Astrocyte (in vitro differentiated cells and primary cell): ENCODE measurements at regions not wholly inside any gene's neighbourhood (a gene's known extent, or its start where the extent isn't known, plus 50 kb on each side); places are given as distances from the start of the nearest gene placed in this dataset.

ENCODE experiments used
- DNase-seq: peaks from one replicate; pipeline ENCODE4 v3.0.0-alpha.2; 2010; ENCODE audit warnings: low read depth
- FAIRE-seq: peaks from 2 replicates; lab custom pipeline; 2011; peaks lifted over from hg19 to GRCh38; lab: Jason Lieb, UNC
- H2AFZ ChIP-seq: 2 replicates; pipeline ENCODE4 v1.6.0; 2012; ENCODE audit warnings: low read depth, low read length, inconsistent platforms
- H3K27ac ChIP-seq: 2 replicates; pipeline ENCODE4 v1.5.1; 2011; ENCODE audit warnings: low read depth, low read length, inconsistent platforms
- H3K27me3 ChIP-seq: 2 replicates; pipeline ENCODE4 v1.6.0; 2011; ENCODE audit warnings: low read length, inconsistent platforms; ENCODE audit not compliant: insufficient read depth
- H3K36me3 ChIP-seq: 2 replicates; pipeline ENCODE4 v1.5.1; 2011; ENCODE audit warnings: low read length, inconsistent platforms; ENCODE audit not compliant: insufficient read depth
- H3K4me1 ChIP-seq: 2 replicates; pipeline ENCODE4 v1.5.1; 2011; ENCODE audit warnings: low read length, inconsistent platforms; ENCODE audit not compliant: insufficient read depth
- H3K4me2 ChIP-seq: 2 replicates; pipeline ENCODE4 v1.6.0; 2012; ENCODE audit warnings: low read length, inconsistent platforms
- H3K4me3 ChIP-seq: 2 replicates; pipeline ENCODE4 v1.5.1; 2011; ENCODE audit warnings: low read depth, mild to moderate bottlenecking, low read length, inconsistent platforms; ENCODE audit not compliant: insufficient read depth
- H3K79me2 ChIP-seq: 2 replicates; pipeline ENCODE4 v1.6.0; 2012; ENCODE audit warnings: mild to moderate bottlenecking, low read length, inconsistent platforms; ENCODE audit not compliant: insufficient read depth
- H3K9ac ChIP-seq: 2 replicates; pipeline ENCODE4 v1.6.0; 2012; ENCODE audit warnings: mild to moderate bottlenecking, low read length, inconsistent platforms
- H3K9me3 ChIP-seq: 2 replicates; pipeline ENCODE4 v1.5.1; 2012; ENCODE audit warnings: low read depth, mild to moderate bottlenecking, low read length, inconsistent platforms; ENCODE audit not compliant: insufficient read depth
- H4K20me1 ChIP-seq: 2 replicates; pipeline ENCODE4 v1.6.0; 2012; ENCODE audit warnings: low read length, inconsistent platforms; ENCODE audit not compliant: insufficient read depth
- H3K27ac Mint-ChIP-seq: one replicate; pipeline ENCODE4 v1.8.0; 2021; ENCODE audit warnings: mild to moderate bottlenecking, mixed read lengths; ENCODE audit not compliant: unreplicated experiment
- H3K27me3 Mint-ChIP-seq: one replicate; pipeline ENCODE4 v1.8.0; 2021; ENCODE audit warnings: low read depth, mixed read lengths; ENCODE audit not compliant: unreplicated experiment
- H3K36me3 Mint-ChIP-seq: one replicate; pipeline ENCODE4 v1.8.0; 2021; ENCODE audit warnings: low read depth, mixed read lengths; ENCODE audit not compliant: unreplicated experiment
- H3K4me1 Mint-ChIP-seq: one replicate; pipeline ENCODE4 v1.8.0; 2021; ENCODE audit warnings: low read depth, mixed read lengths; ENCODE audit not compliant: unreplicated experiment
- H3K4me3 Mint-ChIP-seq: one replicate; pipeline ENCODE4 v1.8.0; 2021; ENCODE audit warnings: mild to moderate bottlenecking, moderate library complexity, mixed read lengths; ENCODE audit not compliant: unreplicated experiment
- H3K9me3 Mint-ChIP-seq: one replicate; pipeline ENCODE4 v1.8.0; 2021; ENCODE audit warnings: mild to moderate bottlenecking, mixed read lengths; ENCODE audit not compliant: unreplicated experiment
- EZH2 ChIP-seq: IDR thresholded peaks from 2 replicates; pipeline ENCODE4 v1.6.1; 2012; ENCODE audit warnings: mild to moderate bottlenecking, low read length, inconsistent platforms; ENCODE audit not compliant: insufficient read depth
- TF ChIP-seq, protein P1 (sequence below): IDR thresholded peaks from 2 replicates; pipeline ENCODE4 v1.5.1; 2011; ENCODE audit warnings: low read depth, mild to moderate bottlenecking, inconsistent platforms, low read length, moderate library complexity; ENCODE audit not compliant: insufficient read depth

DNA sequence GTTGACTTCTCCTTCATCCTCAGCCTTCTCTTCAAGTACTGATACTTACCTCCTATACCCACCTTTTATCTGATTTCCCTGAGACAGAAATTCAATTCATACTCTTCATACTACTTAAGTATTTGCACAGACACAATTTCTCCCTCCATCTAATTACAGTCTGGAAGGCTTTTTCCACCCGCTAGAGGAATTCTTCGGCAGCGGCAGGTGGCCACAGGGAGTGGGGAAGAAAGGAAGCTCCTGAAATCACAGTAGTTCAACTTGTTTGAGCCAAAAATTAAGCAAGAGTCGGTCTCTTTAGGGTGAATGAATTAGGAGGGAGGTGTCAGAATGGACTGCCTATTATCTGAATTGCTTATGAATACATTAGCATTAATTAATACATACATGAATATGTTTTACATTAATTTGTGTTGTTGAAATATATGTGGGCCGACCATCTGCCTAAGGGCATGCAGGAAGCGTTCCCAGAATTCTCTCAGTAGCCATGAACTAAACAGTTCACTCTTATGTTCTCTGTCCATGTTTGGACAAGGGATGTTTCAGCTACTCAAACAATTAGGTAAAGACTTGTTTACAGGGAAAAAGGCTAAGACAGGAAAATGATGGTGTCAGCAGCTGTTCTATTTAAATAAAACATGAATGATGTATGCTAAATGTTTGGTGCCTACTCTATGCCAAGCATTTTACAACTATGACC lies 101.4 kb upstream of the SMARCA2 start:
- Histone ChIP-seq H3K36me3 (no peaks in the 10 kb centered on the region), H3K4me3 (no peak overlapping the region), H3K4me1 (no peaks in the 10 kb centered on the region), H3K4me2 (no peak overlapping the region), H3K9ac (no peak overlapping the region), H3K79me2 (no peaks in the 10 kb centered on the region), H3K27ac (no peak overlapping the region), H2AFZ (no peak overlapping the region), H4K20me1 (no peaks in the 10 kb centered on the region), H3K9me3 (no peaks in the 10 kb centered on the region), H3K27me3 (no peaks in the 10 kb centered on the region)
- TF ChIP-seq, protein P1, sequence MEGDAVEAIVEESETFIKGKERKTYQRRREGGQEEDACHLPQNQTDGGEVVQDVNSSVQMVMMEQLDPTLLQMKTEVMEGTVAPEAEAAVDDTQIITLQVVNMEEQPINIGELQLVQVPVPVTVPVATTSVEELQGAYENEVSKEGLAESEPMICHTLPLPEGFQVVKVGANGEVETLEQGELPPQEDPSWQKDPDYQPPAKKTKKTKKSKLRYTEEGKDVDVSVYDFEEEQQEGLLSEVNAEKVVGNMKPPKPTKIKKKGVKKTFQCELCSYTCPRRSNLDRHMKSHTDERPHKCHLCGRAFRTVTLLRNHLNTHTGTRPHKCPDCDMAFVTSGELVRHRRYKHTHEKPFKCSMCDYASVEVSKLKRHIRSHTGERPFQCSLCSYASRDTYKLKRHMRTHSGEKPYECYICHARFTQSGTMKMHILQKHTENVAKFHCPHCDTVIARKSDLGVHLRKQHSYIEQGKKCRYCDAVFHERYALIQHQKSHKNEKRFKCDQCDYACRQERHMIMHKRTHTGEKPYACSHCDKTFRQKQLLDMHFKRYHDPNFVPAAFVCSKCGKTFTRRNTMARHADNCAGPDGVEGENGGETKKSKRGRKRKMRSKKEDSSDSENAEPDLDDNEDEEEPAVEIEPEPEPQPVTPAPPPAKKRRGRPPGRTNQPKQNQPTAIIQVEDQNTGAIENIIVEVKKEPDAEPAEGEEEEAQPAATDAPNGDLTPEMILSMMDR = no peak
- no peak for TF ChIP-seq EZH2
- DNase-seq = no peak
- Mint-ChIP-seq H3K27ac (no peak overlapping the region), H3K4me3 (no peak overlapping the region), H3K9me3 (no peaks in the 10 kb centered on the region), H3K27me3 (peaks cover 3% of the 10 kb centered on the region), H3K36me3 (peaks cover 1% of the 10 kb centered on the region), H3K4me1 (no peaks in the 10 kb centered on the region)
- no peak for FAIRE-seq

DNA sequence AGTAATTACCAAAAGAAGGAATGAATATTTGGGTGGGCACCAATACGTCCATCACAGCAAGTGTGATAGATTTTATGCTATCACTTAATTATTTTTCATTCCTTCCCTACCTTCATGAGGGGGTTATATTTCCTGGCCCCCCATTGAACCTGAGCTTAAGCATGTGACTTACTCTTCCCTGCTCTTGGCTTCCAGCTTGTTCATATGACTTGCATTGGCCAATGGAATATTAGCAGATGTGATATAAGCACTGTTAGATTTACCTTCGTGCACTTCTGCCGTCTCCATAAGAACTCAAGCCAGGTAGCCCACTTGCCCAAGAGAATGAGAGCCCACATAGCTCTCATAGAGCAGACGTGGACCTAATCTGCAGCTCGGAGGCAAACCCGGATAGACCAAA lies 99.1 kb upstream of the SMARCA2 start:
- Mint-ChIP-seq H3K9me3 (no peaks in the 10 kb centered on the region), H3K36me3 (peaks cover 1% of the 10 kb centered on the region), H3K4me1 (no peaks in the 10 kb centered on the region), H3K27me3 (peaks cover 3% of the 10 kb centered on the region), H3K4me3 (no peak overlapping the region), H3K27ac (no peak overlapping the region)
- H3K9ac ChIP-seq = no peak overlapping the region
- no peak overlapping the region for H3K4me2 ChIP-seq
- TF ChIP-seq EZH2 = no peak
- TF ChIP-seq, protein P1 = no peak
- H3K27ac ChIP-seq = no peak overlapping the region
- H3K27me3 ChIP-seq = no peaks in the 10 kb centered on the region
- H3K4me1 ChIP-seq = no peaks in the 10 kb centered on the region
- DNase-seq = no peak
- H3K79me2 ChIP-seq = no peaks in the 10 kb centered on the region
- no peak overlapping the region for H3K4me3 ChIP-seq
- no peaks in the 10 kb centered on the region for H3K9me3 ChIP-seq
- no peaks in the 10 kb centered on the region for H3K36me3 ChIP-seq
- no peaks in the 10 kb centered on the region for H4K20me1 ChIP-seq
- H2AFZ ChIP-seq = no peak overlapping the region
- no peak for FAIRE-seq

DNA sequence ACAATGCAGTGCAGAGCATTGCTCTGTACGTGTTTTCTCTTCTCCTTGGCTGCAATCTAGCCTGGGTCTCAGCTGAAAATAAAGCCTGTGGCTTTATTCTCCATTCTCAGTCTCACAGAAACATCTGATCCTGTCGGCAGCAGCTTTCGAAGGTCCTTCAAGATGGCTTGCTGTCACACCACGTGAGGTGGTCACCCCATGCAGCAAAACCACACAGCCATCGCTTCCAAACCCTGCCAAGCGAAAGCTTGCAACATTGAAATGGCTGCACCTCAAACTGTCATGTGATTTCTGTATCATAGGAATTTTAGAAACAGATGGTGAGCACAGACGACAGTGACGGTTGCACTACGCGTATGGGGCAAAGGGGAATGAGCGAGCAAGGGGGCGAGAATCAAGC lies 98.5 kb upstream of the SMARCA2 start:
- H3K9me3 ChIP-seq = no peaks in the 10 kb centered on the region
- H2AFZ ChIP-seq = no peak overlapping the region
- DNase-seq = no peak
- no peak overlapping the region for H3K27ac ChIP-seq
- Mint-ChIP-seq H3K4me3 (no peak overlapping the region), H3K9me3 (no peaks in the 10 kb centered on the region), H3K27ac (no peak overlapping the region), H3K27me3 (peaks cover 3% of the 10 kb centered on the region), H3K4me1 (no peaks in the 10 kb centered on the region), H3K36me3 (peaks cover 1% of the 10 kb centered on the region)
- no peak for FAIRE-seq
- no peaks in the 10 kb centered on the region for H3K27me3 ChIP-seq
- no peaks in the 10 kb centered on the region for H4K20me1 ChIP-seq
- no peaks in the 10 kb centered on the region for H3K4me1 ChIP-seq
- H3K4me2 ChIP-seq = no peak overlapping the region
- TF ChIP-seq EZH2 = no peak
- TF ChIP-seq, protein P1 = no peak
- no peak overlapping the region for H3K4me3 ChIP-seq
- H3K9ac ChIP-seq = no peak overlapping the region
- no peaks in the 10 kb centered on the region for H3K36me3 ChIP-seq
- H3K79me2 ChIP-seq = no peaks in the 10 kb centered on the region
